Loucy (cell line): ENCODE measurements at regions not wholly inside any gene's neighbourhood (a gene's known extent, or its start where the extent isn't known, plus 50 kb on each side); places are given as distances from the start of the nearest gene placed in this dataset.

Experiments
- H2AFZ ChIP-seq: fragments of 200-600 bp; sonication (generic); 2 replicates; pipeline ENCODE4 v1.6.0; 2016; ENCODE audit warnings: antibody characterized with exemption, mild to moderate bottlenecking, low read length, moderate library complexity
- H3F3A ChIP-seq: fragments of 200-600 bp; 2 replicates; pipeline ENCODE4 v1.6.0; 2016; ENCODE audit warnings: antibody characterized with exemption, low read depth, mild to moderate bottlenecking
- H3K27me3 ChIP-seq: fragments of 200-600 bp; sonication (generic); 2 replicates; pipeline ENCODE4 v1.6.1; 2014; ENCODE audit warnings: low read length, mild to moderate bottlenecking; ENCODE audit not compliant: insufficient read depth, poor library complexity, severe bottlenecking
- H3K36me3 ChIP-seq: fragments of 200-600 bp; sonication (generic); 2 replicates; pipeline ENCODE4 v1.6.1; 2016; ENCODE audit warnings: low read length; ENCODE audit not compliant: insufficient read depth
- H3K4me1 ChIP-seq: fragments of 200-600 bp; sonication (generic); 2 replicates; pipeline ENCODE4 v1.5.1; 2014; ENCODE audit warnings: low read length, mild to moderate bottlenecking; ENCODE audit not compliant: insufficient read depth, poor library complexity, severe bottlenecking
- H3K4me2 ChIP-seq: fragments of 200-600 bp; sonication (generic); 2 replicates; pipeline ENCODE4 v1.6.0; 2014; ENCODE audit warnings: antibody characterized with exemption, low read length, low read depth, mild to moderate bottlenecking; ENCODE audit not compliant: poor library complexity, severe bottlenecking
- H3K4me3 ChIP-seq: fragments of 200-600 bp; sonication (generic); 2 replicates; pipeline ENCODE4 v1.5.1; 2014; ENCODE audit warnings: low read length, mild to moderate bottlenecking, mixed read lengths; ENCODE audit not compliant: poor library complexity, severe bottlenecking
- H3K79me2 ChIP-seq: fragments of 200-600 bp; sonication (generic); 2 replicates; pipeline ENCODE4 v1.6.1; 2014; ENCODE audit warnings: low read length; ENCODE audit not compliant: insufficient read depth
- H3K9ac ChIP-seq: fragments of 200-600 bp; sonication (generic); 2 replicates; pipeline ENCODE4 v1.6.0; 2014; ENCODE audit warnings: mild to moderate bottlenecking, low read depth, low read length, moderate library complexity; ENCODE audit not compliant: poor library complexity, severe bottlenecking
- H3K9me2 ChIP-seq: fragments of 200-600 bp; sonication (generic); replicated peaks from 2 replicates; pipeline ENCODE4 v1.6.1; 2016; ENCODE audit warnings: low read depth, low read length, mixed read lengths
- H3K9me3 ChIP-seq: fragments of 200-600 bp; sonication (generic); 2 replicates; pipeline ENCODE4 v1.6.1; 2014; ENCODE audit warnings: mild to moderate bottlenecking, antibody characterized with exemption, low read length, low read depth; ENCODE audit not compliant: insufficient read depth
- H4K20me1 ChIP-seq: fragments of 200-600 bp; sonication (generic); 2 replicates; pipeline ENCODE4 v1.6.0; 2014; ENCODE audit warnings: antibody characterized with exemption, low read length, mild to moderate bottlenecking; ENCODE audit not compliant: insufficient read depth, poor library complexity, severe bottlenecking
- EZH2phosphoT487 ChIP-seq: fragments of 200-600 bp; IDR thresholded peaks from 2 replicates; pipeline ENCODE4 v1.6.1; 2018; ENCODE audit warnings: antibody characterized with exemption, mild to moderate bottlenecking, moderate library complexity, borderline replicate concordance
- TF ChIP-seq, protein P1 (sequence below): fragments of 200-600 bp; sonication (generic); conservative IDR thresholded peaks from 2 replicates; pipeline ENCODE4 v1.5.1; 2014; ENCODE audit warnings: mild to moderate bottlenecking, antibody characterized with exemption, low read length

DNA sequence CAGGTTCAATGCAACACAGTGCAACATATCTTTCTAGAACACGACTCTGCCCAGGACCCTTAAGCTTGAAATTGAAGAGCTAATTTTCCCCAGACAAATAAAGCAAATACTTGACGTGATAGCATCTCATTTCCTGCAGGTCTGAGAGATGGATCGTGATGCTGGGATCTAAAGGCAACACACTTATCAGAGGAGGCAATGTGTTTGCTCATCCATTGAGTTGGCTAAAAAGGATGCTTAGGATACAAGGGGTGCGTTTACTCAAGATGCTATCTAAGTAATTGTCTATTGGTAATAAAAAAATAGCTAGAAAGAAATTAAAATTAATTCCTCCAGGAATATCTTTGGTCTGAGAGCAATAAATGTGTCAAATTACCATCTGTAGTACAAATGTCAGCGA, 129.0 kb downstream of the SOCS6 start:
- Histone ChIP-seq H3K9me2 (no peaks in the 10 kb centered on the region), H3K9me3 (no peaks in the 10 kb centered on the region), H3K4me1 (peaks cover 2% of the 10 kb centered on the region), H3K36me3 (no peaks in the 10 kb centered on the region), H3K4me3 (no peak overlapping the region), H3K79me2 (no peaks in the 10 kb centered on the region), H3K27me3 (no peaks in the 10 kb centered on the region), H4K20me1 (no peaks in the 10 kb centered on the region), H3K4me2 (no peak overlapping the region), H3F3A (no peaks in the 10 kb centered on the region), H2AFZ (no peak overlapping the region), H3K9ac (no peak overlapping the region)
- TF ChIP-seq, protein P1, sequence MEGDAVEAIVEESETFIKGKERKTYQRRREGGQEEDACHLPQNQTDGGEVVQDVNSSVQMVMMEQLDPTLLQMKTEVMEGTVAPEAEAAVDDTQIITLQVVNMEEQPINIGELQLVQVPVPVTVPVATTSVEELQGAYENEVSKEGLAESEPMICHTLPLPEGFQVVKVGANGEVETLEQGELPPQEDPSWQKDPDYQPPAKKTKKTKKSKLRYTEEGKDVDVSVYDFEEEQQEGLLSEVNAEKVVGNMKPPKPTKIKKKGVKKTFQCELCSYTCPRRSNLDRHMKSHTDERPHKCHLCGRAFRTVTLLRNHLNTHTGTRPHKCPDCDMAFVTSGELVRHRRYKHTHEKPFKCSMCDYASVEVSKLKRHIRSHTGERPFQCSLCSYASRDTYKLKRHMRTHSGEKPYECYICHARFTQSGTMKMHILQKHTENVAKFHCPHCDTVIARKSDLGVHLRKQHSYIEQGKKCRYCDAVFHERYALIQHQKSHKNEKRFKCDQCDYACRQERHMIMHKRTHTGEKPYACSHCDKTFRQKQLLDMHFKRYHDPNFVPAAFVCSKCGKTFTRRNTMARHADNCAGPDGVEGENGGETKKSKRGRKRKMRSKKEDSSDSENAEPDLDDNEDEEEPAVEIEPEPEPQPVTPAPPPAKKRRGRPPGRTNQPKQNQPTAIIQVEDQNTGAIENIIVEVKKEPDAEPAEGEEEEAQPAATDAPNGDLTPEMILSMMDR = no peak
- no peak for TF ChIP-seq EZH2phosphoT487

DNA sequence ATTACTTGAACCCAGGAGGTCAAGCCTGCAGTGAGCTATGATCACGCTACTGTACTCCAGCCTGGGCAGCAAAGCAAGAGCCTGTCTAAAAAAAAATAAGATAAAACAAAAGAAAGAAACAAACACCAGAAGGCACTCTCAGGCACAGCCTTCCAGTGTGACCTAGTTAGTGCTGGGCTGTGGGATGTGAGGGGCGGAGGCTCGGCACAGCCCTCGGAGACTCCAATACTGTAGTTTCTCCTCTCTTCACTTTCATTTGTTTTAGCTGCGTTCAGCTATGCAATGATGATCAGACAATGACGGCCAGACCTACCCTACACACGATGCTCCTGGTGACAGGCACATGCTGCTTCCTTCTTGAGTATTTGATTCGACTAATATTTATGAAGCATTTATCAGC, 127.7 kb downstream of the SOCS6 start:
- H2AFZ ChIP-seq = no peak overlapping the region
- no peaks in the 10 kb centered on the region for H3K27me3 ChIP-seq
- H3K9me2 ChIP-seq = no peaks in the 10 kb centered on the region
- no peaks in the 10 kb centered on the region for H3K9me3 ChIP-seq
- H3K4me2 ChIP-seq = no peak overlapping the region
- TF ChIP-seq, protein P1 = no peak
- TF ChIP-seq EZH2phosphoT487 = no peak
- no peak overlapping the region for H3K4me3 ChIP-seq
- H3K9ac ChIP-seq = no peak overlapping the region
- H4K20me1 ChIP-seq = no peaks in the 10 kb centered on the region
- H3F3A ChIP-seq = no peaks in the 10 kb centered on the region
- no peaks in the 10 kb centered on the region for H3K4me1 ChIP-seq
- no peaks in the 10 kb centered on the region for H3K36me3 ChIP-seq
- H3K79me2 ChIP-seq = no peaks in the 10 kb centered on the region

DNA sequence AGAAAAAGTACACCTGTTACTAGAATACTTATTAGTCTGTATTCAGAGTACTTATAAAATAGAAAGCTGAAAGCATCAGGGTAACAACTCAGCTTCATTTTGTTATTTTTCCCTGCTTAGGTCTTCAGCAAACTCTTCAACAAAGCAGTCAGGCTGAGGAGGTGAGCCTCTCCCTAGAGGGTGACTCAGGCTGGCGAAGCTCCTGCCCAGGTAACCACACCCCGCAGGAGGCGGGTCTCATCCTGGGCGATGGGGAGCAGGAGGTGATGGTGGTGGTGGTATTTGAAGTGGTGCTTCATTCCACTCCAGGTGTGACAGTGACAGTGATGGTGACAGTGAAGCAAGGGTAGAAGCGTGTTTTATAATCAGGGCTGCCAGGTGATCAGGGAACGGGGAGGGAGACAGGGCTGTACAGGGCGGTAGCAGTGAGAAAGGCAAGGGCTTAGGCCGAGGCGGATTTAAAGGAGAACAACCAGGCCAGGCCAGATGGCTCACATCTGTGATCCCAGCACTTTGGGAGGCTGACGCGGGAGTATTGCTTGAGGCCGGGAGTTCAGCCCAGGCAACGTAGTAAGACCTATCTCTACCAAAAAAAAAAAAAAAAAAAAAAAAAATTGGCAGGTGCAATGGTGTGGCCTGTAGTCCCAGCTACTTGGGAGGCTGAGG, 127.1 kb downstream of the SOCS6 start:
- no peaks in the 10 kb centered on the region for H3K9me3 ChIP-seq
- no peak overlapping the region for H3K9ac ChIP-seq
- no peaks in the 10 kb centered on the region for H3K36me3 ChIP-seq
- no peaks in the 10 kb centered on the region for H4K20me1 ChIP-seq
- no peaks in the 10 kb centered on the region for H3K79me2 ChIP-seq
- no peaks in the 10 kb centered on the region for H3F3A ChIP-seq
- no peak overlapping the region for H3K4me2 ChIP-seq
- no peak overlapping the region for H3K4me3 ChIP-seq
- TF ChIP-seq, protein P1 = no peak
- no peak for TF ChIP-seq EZH2phosphoT487
- no peaks in the 10 kb centered on the region for H3K27me3 ChIP-seq
- H3K9me2 ChIP-seq = no peaks in the 10 kb centered on the region
- no peak overlapping the region for H2AFZ ChIP-seq
- no peaks in the 10 kb centered on the region for H3K4me1 ChIP-seq
